GM12874 (cell line): ENCODE measurements at regions not wholly inside any gene's neighbourhood (a gene's known extent, or its start where the extent isn't known, plus 50 kb on each side); places are given as distances from the start of the nearest gene placed in this dataset.

Experiments
- CTCF ChIP-seq: IDR thresholded peaks from 2 replicates; pipeline ENCODE4 v1.5.1; 2011; ENCODE audit warnings: low read depth, mild to moderate bottlenecking, control low read depth, low read length, moderate library complexity; ENCODE audit not compliant: insufficient read depth

GRCh38 chr3:197368821-197369220, 70.4 kb upstream of the DLG1 start:
- TF ChIP-seq CTCF = no peak

GRCh38 chr3:197368330-197368729, 69.9 kb upstream of the DLG1 start:
- no peak for TF ChIP-seq CTCF

GRCh38 chr3:197367081-197367780, 68.8 kb upstream of the DLG1 start:
- no peak for TF ChIP-seq CTCF

- no peak for TF ChIP-seq CTCF
These were observed 68.1 kb upstream of the DLG1 start for GRCh38 chr3:197366301-197367044.

GRCh38 chr3:197365586-197365985, 67.2 kb upstream of the DLG1 start:
- TF ChIP-seq CTCF = no peak

GRCh38 chr3:197364410-197365071, 66.1 kb upstream of the DLG1 start:
- no peak for TF ChIP-seq CTCF
